GM19324 (cell line): ENCODE measurements at regions not wholly inside any gene's neighbourhood (a gene's known extent, or its start where the extent isn't known, plus 50 kb on each side); places are given as distances from the start of the nearest gene placed in this dataset.
"Not testable (repeated sequence)": the region's sequence is repeated elsewhere in the genome, so short reads cannot be mapped to it uniquely, and the experiment has no call there.

Experiments used
- ATAC-seq: cut with Tn5 transposase; IDR thresholded peaks from one replicate; pipeline ENCODE4 v1.9.1; 2021; ENCODE audit warnings: mild to moderate bottlenecking, moderate library complexity; ENCODE audit not compliant: unreplicated experiment, low FRiP score

DNA sequence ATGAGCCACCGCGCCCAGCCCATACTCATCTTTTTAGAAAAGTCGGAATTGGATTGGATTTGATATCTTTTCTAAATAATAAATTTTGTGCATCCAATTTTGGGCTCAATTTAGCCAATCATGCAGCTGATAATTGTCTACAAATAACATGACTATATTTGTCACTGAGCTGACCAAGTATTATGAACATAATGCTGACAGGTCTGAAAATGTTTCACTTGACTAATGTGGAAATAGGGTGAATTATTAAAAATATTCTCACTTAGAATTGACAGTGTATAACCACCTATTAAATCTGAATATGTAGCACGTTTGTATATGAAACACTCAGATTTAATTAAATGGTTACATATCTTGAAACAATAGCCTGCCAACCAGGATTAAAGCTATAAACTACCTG lies 657.2 kb upstream of the FSHR start:
- ATAC-seq, result no peak

GRCh38 chr2:49807689-49808088 lies 653.4 kb upstream of the FSHR start:
- ATAC-seq, result no peak

- no peak for ATAC-seq
Observed at GRCh38 chr2:49804111-49804510, 649.8 kb upstream of the FSHR start.

DNA sequence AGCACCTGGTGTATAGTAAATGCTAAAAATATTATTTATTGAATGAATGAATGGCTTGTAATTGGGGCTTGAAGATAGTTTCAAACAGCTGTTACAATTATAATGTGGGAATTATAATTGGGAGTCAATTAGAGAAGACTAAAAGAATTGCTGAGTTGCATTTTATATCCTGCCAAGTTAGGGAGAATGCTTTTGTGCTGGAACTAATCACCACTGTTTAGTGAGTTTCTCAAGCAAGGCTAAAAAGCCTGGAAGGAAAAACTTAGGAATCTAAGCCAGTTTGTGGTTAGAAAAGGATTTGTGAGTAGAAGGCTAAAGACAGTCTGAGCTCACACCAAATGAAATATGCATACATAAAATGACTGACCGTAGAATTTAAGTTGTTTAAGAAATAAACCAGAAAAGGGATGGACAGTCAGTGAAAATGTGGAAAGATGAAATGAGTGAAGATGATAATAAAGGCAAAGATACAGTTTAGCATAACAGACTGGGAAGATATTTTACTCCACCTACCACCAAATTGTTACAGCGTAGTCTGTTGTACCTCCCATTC lies 647.7 kb upstream of the FSHR start:
- ATAC-seq, result no peak

- no peak for ATAC-seq
Observed at GRCh38 chr2:49798570-49798969, 644.3 kb upstream of the FSHR start.

DNA sequence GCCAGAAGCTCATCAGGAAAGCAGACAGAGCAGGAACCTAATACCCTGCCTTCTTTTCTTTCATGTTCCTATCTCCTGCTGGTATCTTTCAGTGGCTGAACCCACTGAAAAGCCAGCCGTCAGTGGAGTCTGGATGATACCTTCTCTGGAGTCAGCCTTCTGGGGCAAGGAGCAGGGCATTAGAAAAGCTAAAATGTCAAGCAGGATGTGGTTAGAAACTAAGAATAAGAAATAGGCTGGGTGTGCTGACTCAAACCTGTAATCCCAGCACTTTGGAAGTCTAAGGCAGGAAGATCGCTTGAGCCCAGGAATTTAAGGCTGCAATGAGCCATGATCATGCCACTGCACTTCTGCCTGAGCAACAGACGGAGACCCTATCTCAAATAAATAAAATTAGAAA lies 642.0 kb upstream of the FSHR start:
- no peak for ATAC-seq

GRCh38 chr2:49794396-49794795 lies 640.1 kb upstream of the FSHR start:
- no peak for ATAC-seq

- ATAC-seq, result no peak
Observed at GRCh38 chr2:49788300-49788699, 634.0 kb upstream of the FSHR start.

- ATAC-seq, result no peak
Observed at GRCh38 chr2:49780949-49781348, 626.6 kb upstream of the FSHR start.

GRCh38 chr2:49772299-49772970 lies 618.1 kb upstream of the FSHR start:
- ATAC-seq, result no peak

- ATAC-seq, result no peak
Observed at GRCh38 chr2:49770919-49771318, 616.6 kb upstream of the FSHR start.

GRCh38 chr2:49767316-49767715 lies 613.0 kb upstream of the FSHR start:
- ATAC-seq, result no peak

- ATAC-seq, result no peak
Observed at GRCh38 chr2:49755777-49756176, 601.5 kb upstream of the FSHR start.

GRCh38 chr2:49754381-49754780 lies 600.1 kb upstream of the FSHR start:
- ATAC-seq, result no peak

- ATAC-seq, result no peak
Observed at GRCh38 chr2:49753344-49753985, 599.1 kb upstream of the FSHR start.

DNA sequence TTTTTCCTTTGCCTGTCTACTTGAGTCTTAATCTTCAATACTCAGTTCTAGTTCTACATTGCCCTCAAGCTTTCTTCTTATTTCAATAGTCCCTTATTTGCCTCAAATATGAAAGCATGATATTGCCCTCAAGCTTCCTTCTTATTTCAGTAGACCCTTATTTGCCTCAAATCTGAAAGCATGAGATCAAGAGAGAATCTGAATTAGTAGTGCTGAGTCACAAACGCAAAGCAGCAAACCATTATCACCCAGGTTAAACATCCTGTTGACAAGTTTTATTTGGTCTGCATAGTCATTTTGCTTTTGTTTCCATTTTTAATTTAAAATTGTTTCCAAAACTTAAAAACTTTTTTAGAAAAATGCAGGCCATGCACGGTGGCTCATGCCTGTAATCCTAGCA lies 583.3 kb upstream of the FSHR start:
- no peak for ATAC-seq

- ATAC-seq, result not testable (repeated sequence)
Observed at GRCh38 chr2:49732924-49733323, 578.6 kb upstream of the FSHR start.

DNA sequence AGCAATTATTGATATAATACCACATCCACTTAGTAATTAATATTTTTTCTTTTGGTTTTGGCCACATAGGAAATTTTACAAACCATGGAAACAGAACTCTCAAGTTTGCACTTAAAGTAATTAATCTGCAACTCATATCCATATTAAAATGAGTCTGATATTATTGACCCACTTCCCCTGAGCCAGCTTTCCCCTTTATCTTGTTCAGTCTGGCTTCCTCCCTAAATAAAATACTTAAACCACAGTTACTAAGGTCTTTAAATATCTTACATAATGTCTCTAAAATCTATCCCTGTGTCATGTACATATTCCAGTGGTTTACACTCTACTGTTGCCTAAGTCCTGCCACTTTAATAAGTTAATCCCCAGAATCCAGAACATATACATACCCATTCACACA lies 564.9 kb upstream of the FSHR start:
- ATAC-seq, result no peak

DNA sequence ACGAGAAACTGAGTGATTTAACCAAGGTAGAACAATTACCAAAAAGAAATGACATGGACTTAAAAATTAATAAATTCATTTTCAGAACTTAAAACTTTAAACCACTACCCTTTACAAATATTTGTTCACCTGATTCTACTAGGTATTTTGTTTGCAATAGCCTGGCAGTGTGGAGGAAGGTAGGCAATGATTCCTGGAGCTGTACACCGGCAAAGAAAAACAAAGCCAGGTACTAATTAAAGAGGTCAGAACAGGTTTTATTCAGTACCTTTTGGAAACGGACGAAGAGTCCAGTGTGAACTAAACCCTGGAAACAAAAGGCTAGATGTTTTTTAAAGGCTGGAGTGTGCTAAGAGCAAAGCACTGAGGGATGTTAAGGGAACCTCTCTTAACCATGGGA lies 561.3 kb upstream of the FSHR start:
- ATAC-seq, result no peak

GRCh38 chr2:49714454-49714853 lies 560.1 kb upstream of the FSHR start:
- no peak for ATAC-seq

DNA sequence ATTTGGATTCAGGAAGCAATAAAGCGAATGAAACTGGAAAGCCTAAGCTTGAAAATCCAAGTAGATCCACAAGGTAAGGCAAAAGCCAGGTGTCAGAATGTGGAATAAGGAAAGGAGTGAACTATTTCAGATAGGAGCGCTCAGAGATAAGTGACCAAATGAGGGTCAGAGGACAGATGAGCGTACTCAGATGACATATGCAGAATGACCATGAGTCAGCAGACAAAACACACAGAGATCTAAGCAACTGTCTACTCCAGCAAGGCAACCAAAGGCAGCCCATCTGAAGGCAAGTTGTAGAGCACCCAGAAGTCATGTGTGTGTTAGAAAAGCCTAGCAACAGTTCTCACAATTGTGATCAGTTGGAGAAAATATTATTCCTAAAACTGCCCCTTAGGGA lies 548.4 kb upstream of the FSHR start:
- no peak for ATAC-seq

DNA sequence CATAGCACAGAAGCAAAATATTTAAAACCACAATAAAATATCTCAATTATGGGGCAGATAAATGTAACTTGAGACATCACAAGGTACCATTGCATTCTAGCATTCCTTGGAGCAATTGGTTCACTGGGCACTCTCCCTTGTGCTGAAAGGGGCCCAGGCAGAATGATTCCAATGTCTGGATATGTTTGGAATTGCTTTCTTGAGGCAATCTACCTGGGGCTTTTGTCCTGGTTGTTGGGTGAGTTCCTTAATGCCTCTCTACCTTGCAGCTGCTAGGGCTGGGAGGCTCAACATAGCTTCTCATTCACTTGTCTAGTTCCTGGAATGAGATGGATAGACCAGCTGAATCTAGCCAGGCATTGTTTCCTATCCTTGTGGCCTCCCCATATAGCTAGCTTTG lies 539.6 kb upstream of the FSHR start:
- ATAC-seq, result no peak
